ENCODE measurements at regions not wholly inside any gene's neighbourhood (a gene's known extent, or its start where the extent isn't known, plus 50 kb on each side); places are given as distances from the start of the nearest gene placed in this dataset.

DNA sequence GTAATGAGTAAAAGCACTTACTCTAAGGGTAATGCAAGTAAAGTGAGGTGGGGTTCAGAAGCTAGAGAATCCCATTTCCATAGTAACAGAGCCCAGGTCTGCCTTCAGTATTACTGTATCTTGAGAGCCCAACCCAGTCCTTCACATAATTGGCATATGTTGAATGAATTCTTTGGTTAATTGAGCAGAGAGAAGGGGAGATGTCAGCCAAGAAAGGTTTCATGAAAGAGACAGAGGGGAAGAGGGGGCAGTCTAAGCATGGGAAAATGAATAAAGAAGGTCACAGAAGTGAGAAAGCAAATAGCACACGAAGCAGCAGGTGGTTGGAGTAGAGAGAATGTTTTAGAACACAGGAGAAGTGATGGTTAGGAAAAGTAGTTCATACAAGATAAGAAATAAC, 371.1 kb downstream of the SEC23A start:
- Mint-ChIP-seq H3K9me3 (ENCODE audit: unreplicated experiment) (no peaks in the 10 kb centered on the region), H3K36me3 (ENCODE audit: insufficient read depth, unreplicated experiment) (no peaks in the 10 kb centered on the region), H3K27me3 (ENCODE audit: insufficient read depth, unreplicated experiment) (peaks cover 4% of the 10 kb centered on the region), H3K27ac (ENCODE audit: unreplicated experiment) (no peak overlapping the region), H3K4me1 (ENCODE audit: low read depth, unreplicated experiment) (no peaks in the 10 kb centered on the region), H3K4me3 (ENCODE audit: unreplicated experiment) (no peak overlapping the region)
- TF ChIP-seq, protein P1, sequence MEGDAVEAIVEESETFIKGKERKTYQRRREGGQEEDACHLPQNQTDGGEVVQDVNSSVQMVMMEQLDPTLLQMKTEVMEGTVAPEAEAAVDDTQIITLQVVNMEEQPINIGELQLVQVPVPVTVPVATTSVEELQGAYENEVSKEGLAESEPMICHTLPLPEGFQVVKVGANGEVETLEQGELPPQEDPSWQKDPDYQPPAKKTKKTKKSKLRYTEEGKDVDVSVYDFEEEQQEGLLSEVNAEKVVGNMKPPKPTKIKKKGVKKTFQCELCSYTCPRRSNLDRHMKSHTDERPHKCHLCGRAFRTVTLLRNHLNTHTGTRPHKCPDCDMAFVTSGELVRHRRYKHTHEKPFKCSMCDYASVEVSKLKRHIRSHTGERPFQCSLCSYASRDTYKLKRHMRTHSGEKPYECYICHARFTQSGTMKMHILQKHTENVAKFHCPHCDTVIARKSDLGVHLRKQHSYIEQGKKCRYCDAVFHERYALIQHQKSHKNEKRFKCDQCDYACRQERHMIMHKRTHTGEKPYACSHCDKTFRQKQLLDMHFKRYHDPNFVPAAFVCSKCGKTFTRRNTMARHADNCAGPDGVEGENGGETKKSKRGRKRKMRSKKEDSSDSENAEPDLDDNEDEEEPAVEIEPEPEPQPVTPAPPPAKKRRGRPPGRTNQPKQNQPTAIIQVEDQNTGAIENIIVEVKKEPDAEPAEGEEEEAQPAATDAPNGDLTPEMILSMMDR (IDR thresholded peaks at IDR 0.05; ENCODE audit: insufficient read depth in 1 of 2, low read depth in 1 of 2, low read length in 1 of 2, severe bottlenecking in 1 of 2, unreplicated experiment in 1 of 2): no peak
- ChIA-PET POLR2A (no interaction called here), CTCF (no interaction called here)
- intact Hi-C loops (cut with micrococcal nuclease; ENCODE audit: unreplicated experiment): no loop called here
- DNase-seq: no peak
- H3K4me1 ChIP-seq: no peaks in the 10 kb centered on the region
- no peak overlapping the region for H3K4me3 ChIP-seq (ENCODE audit: low read depth, low read length)
- H3K36me3 ChIP-seq (ENCODE audit: control insufficient read depth, insufficient read depth, low read length): no peaks in the 10 kb centered on the region
- H3K9me3 ChIP-seq: no peaks in the 10 kb centered on the region; the same call in 1 of the 2 replicates
- no TSS peak for BruUV-seq (replicated peaks)
- H3K27me3 ChIP-seq (replicated peaks; ENCODE audit: control insufficient read depth, insufficient read depth, low read length): no peaks in the 10 kb centered on the region

DNA sequence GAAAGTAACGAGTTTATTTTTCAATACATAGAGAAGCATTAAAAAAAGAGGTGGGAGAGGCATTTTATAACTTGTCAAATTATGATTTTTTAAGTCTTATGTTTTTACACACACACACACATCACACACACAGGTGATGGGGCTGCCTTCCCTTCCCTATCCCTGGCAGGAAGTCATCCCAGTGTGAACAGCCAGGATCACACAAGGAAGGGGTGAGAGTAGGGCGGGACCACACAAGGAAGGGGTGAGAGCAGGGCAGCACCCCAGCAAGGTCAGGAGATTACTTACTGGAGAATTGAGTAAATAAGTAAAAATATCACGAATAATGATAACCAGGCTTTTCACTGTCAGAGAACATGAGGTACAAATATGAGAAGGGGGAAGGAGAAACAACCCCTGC, 372.6 kb downstream of the SEC23A start:
- H3K27me3 ChIP-seq (replicated peaks; ENCODE audit: control insufficient read depth, insufficient read depth, low read length): no peaks in the 10 kb centered on the region
- no TSS peak for BruUV-seq (replicated peaks)
- no peak overlapping the region for H3K27ac Mint-ChIP-seq (ENCODE audit: unreplicated experiment)
- ChIA-PET POLR2A (no interaction called here), CTCF (no interaction called here)
- H3K4me3 Mint-ChIP-seq (ENCODE audit: unreplicated experiment): no peak overlapping the region
- no peaks in the 10 kb centered on the region; the same call in 1 of the 2 replicates for H3K9me3 ChIP-seq
- intact Hi-C loops (cut with micrococcal nuclease; ENCODE audit: unreplicated experiment): no loop called here
- no peaks in the 10 kb centered on the region for H3K4me1 Mint-ChIP-seq (ENCODE audit: low read depth, unreplicated experiment)
- DNase-seq: no peak
- TF ChIP-seq, protein P1 (IDR thresholded peaks at IDR 0.05; ENCODE audit: insufficient read depth in 1 of 2, low read depth in 1 of 2, low read length in 1 of 2, severe bottlenecking in 1 of 2, unreplicated experiment in 1 of 2): no peak
- peaks cover 4% of the 10 kb centered on the region for H3K27me3 Mint-ChIP-seq (ENCODE audit: insufficient read depth, unreplicated experiment)
- no peaks in the 10 kb centered on the region for H3K4me1 ChIP-seq
- no peaks in the 10 kb centered on the region for H3K36me3 ChIP-seq (ENCODE audit: control insufficient read depth, insufficient read depth, low read length)
- no peaks in the 10 kb centered on the region for H3K9me3 Mint-ChIP-seq (ENCODE audit: unreplicated experiment)
- no peaks in the 10 kb centered on the region for H3K36me3 Mint-ChIP-seq (ENCODE audit: insufficient read depth, unreplicated experiment)
- H3K4me3 ChIP-seq (ENCODE audit: low read depth, low read length): no peak overlapping the region

DNA sequence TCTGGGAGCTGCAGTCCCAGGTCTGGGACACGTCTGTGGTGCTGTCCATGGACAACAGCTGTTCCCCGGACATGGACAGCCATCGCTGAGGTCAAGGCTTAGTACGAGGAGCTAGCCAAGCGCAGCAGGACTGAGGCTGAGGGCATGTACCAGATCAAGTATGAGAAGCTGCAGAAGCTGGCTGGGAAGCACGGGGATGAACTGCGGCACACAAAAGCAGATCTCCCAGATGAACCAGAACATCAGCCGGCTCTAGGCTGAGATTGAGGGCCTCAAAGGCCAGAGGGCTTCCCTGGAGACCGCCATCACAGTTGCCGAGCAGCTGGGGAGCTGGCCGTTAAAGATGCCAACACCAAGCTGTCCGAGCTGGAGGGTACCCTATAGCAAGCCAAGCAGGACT, 375.3 kb downstream of the SEC23A start:
- intact Hi-C loops (cut with micrococcal nuclease; ENCODE audit: unreplicated experiment): no loop called here
- no peak for DNase-seq
- Histone ChIP-seq H3K4me3 (ENCODE audit: low read depth, low read length) (no peak overlapping the region), H3K27me3 (replicated peaks; ENCODE audit: control insufficient read depth, insufficient read depth, low read length) (no peaks in the 10 kb centered on the region), H3K9me3 (no peaks in the 10 kb centered on the region), H3K4me1 (no peaks in the 10 kb centered on the region), H3K36me3 (ENCODE audit: control insufficient read depth, insufficient read depth, low read length) (no peaks in the 10 kb centered on the region)
- Mint-ChIP-seq H3K27me3 (ENCODE audit: insufficient read depth, unreplicated experiment) (peaks cover 8% of the 10 kb centered on the region), H3K27ac (ENCODE audit: unreplicated experiment) (no peak overlapping the region), H3K4me1 (ENCODE audit: low read depth, unreplicated experiment) (no peaks in the 10 kb centered on the region), H3K9me3 (ENCODE audit: unreplicated experiment) (no peaks in the 10 kb centered on the region), H3K4me3 (ENCODE audit: unreplicated experiment) (no peak overlapping the region), H3K36me3 (ENCODE audit: insufficient read depth, unreplicated experiment) (no peaks in the 10 kb centered on the region)
- ChIA-PET CTCF (interaction anchor here (0.7 to 1.2 kb wide), 2 partner anchors 15 to 109 kb away, joined by 3 read pairs; no protein-coding TSS in a partner anchor), POLR2A (no interaction called here)
- TF ChIP-seq, protein P1 (IDR thresholded peaks at IDR 0.05; ENCODE audit: insufficient read depth in 1 of 2, low read depth in 1 of 2, low read length in 1 of 2, severe bottlenecking in 1 of 2, unreplicated experiment in 1 of 2): no peak
- BruUV-seq (replicated peaks): no TSS peak

All from Caco-2 (cell line).